Left lung (tissue), 4 donors: ENCODE measurements at regions not wholly inside any gene's neighbourhood (a gene's known extent, or its start where the extent isn't known, plus 50 kb on each side); places are given as distances from the start of the nearest gene placed in this dataset.

ENCODE experiments used
- ATAC-seq: fragments of 200-7000 bp; cut with Tn5 transposase; one replicate; pipeline ENCODE4 v1.9.1; 2020; ENCODE audit warnings: moderate library complexity
- DNase-seq, 4 donors: peaks; one replicate each; pipeline ENCODE4 v3.0.0-alpha.2; 2013 to 2020
- H3K27ac ChIP-seq, 2 donors: fragments of 200-600 bp; sonication (generic) in 1 of 2; one replicate each; pipeline versions ENCODE4 v1.5.0 to v1.8.0; 2020 to 2021
- H3K27me3 ChIP-seq, 2 donors: fragments of 200-600 bp; sonication (generic) in 1 of 2; one replicate each; pipeline versions ENCODE4 v1.5.0 to v1.8.0; 2020 to 2021
- H3K36me3 ChIP-seq, 2 donors: fragments of 200-600 bp; sonication (generic) in 1 of 2; one replicate each; pipeline versions ENCODE4 v1.5.0 to v1.8.0; 2020 to 2021
- H3K4me1 ChIP-seq, 2 donors: fragments of 200-600 bp; one replicate each; pipeline ENCODE4 v1.8.0; 2021
- H3K4me3 ChIP-seq, 2 donors: fragments of 200-600 bp; sonication (generic) in 1 of 2; one replicate each; pipeline versions ENCODE4 v1.5.0 to v1.8.0; 2020 to 2021; ENCODE audit warnings: mild to moderate bottlenecking in 1 of 2
- H3K9me3 ChIP-seq, 2 donors: fragments of 200-600 bp; sonication (generic) in 1 of 2; one replicate each; pipeline versions ENCODE4 v1.5.0 to v1.8.0; 2020 to 2021
- intact Hi-C, 2 donors: fragments of 100-400 bp; cut with DNase I; formaldehyde crosslinking; loops; one replicate each; pipeline versions ENCODE4 v1.11.2 to v1.14.2; 2022
- TF ChIP-seq, protein P1 (sequence below), 2 donors: fragments of 200-600 bp; sonication (generic) in 1 of 2; IDR thresholded peaks; one replicate each; pipeline versions ENCODE4 v1.5.0 to v1.8.0; 2021; ENCODE audit warnings: antibody characterized with exemption in 2 of 2
- donor health status: DM: no; HTN: yes; CAD: no.
- donor health status: DM: no; HTN: no; CAD: no.

DNA sequence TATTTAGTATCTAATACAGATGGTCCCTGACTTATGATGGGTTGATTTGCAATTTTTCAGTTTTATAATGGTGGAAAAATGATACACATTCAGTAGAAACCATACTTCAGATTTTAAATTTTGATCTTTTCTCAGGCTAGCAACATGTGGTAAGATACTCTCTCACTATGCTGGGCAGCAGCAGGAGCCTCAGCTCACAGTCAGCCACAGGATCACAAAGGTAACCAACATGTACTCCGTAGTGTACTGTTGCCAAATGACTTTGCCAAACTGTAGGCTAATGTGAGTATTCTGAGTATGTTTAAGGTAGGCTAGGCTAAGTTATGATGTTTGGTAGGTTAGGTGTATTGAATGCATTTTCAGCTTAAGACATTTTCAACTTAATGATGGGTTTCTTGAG, 498.6 kb upstream of the DPPA4 start:
- no peak overlapping the region for H3K4me3 ChIP-seq
- H3K9me3 ChIP-seq, result no peaks in the 10 kb centered on the region
- TF ChIP-seq, protein P1, sequence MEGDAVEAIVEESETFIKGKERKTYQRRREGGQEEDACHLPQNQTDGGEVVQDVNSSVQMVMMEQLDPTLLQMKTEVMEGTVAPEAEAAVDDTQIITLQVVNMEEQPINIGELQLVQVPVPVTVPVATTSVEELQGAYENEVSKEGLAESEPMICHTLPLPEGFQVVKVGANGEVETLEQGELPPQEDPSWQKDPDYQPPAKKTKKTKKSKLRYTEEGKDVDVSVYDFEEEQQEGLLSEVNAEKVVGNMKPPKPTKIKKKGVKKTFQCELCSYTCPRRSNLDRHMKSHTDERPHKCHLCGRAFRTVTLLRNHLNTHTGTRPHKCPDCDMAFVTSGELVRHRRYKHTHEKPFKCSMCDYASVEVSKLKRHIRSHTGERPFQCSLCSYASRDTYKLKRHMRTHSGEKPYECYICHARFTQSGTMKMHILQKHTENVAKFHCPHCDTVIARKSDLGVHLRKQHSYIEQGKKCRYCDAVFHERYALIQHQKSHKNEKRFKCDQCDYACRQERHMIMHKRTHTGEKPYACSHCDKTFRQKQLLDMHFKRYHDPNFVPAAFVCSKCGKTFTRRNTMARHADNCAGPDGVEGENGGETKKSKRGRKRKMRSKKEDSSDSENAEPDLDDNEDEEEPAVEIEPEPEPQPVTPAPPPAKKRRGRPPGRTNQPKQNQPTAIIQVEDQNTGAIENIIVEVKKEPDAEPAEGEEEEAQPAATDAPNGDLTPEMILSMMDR (IDR thresholded peaks at IDR 0.05), result no peak
- intact Hi-C loops, result no loop called here
- H3K27ac ChIP-seq, result no peak overlapping the region
- H3K4me1 ChIP-seq, result no peaks in the 10 kb centered on the region
- no peaks in the 10 kb centered on the region for H3K27me3 ChIP-seq
- no peaks in the 10 kb centered on the region for H3K36me3 ChIP-seq
- no peak for ATAC-seq
- DNase-seq, result no peak

DNA sequence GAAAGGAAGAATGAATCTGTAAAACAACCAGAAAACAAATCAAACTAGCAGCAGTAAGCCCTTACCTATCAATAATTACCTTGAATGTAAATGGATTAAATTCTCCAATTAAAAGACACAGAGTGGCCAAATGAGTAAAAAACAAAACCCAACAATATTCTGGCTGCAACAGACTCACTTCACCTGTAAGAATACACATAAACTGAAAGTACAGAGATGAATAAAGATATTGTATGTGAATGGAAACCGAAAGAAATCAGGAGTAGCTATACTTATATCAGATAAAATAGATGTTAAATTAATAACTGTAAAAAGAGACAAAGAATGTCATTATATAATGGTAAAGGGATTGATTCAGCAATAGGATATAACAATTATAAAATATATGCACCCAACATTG, 514.5 kb upstream of the DPPA4 start:
- Histone ChIP-seq H3K4me1 (no peaks in the 10 kb centered on the region), H3K4me3 (no peak overlapping the region), H3K27me3 (no peaks in the 10 kb centered on the region), H3K9me3 (peaks cover 0 to 25% of the 10 kb centered on the region in 2 donors), H3K36me3 (no peaks in the 10 kb centered on the region), H3K27ac (no peak overlapping the region)
- intact Hi-C loops, result no loop called here
- no peak for ATAC-seq
- DNase-seq, result no peak
- TF ChIP-seq, protein P1 (IDR thresholded peaks at IDR 0.05), result no peak

DNA sequence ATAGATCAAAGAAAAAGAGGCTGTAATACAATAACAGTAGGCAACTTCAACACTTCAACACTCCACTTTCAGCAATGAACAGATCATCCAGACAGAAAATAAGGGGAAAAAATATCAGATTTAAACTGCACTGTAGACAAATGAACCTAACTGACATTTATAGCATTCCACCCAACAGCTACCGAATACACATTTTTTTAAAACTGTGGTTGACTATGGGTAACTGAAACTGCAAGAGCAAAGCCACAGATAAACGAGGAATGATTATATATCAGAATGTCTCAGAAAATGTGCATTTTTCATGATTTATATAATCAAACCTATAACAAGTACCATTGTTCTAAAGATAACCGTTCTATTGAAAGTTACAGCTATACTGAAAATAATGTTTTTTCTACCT, 514.9 kb upstream of the DPPA4 start:
- Histone ChIP-seq H3K36me3 (no peaks in the 10 kb centered on the region), H3K4me3 (no peak overlapping the region), H3K4me1 (no peaks in the 10 kb centered on the region), H3K27me3 (no peaks in the 10 kb centered on the region), H3K9me3 (peaks cover 0 to 25% of the 10 kb centered on the region in 2 donors), H3K27ac (no peak overlapping the region)
- TF ChIP-seq, protein P1 (IDR thresholded peaks at IDR 0.05), result no peak
- ATAC-seq (no peak), DNase-seq (no peak)
- intact Hi-C loops, result no loop called here

DNA sequence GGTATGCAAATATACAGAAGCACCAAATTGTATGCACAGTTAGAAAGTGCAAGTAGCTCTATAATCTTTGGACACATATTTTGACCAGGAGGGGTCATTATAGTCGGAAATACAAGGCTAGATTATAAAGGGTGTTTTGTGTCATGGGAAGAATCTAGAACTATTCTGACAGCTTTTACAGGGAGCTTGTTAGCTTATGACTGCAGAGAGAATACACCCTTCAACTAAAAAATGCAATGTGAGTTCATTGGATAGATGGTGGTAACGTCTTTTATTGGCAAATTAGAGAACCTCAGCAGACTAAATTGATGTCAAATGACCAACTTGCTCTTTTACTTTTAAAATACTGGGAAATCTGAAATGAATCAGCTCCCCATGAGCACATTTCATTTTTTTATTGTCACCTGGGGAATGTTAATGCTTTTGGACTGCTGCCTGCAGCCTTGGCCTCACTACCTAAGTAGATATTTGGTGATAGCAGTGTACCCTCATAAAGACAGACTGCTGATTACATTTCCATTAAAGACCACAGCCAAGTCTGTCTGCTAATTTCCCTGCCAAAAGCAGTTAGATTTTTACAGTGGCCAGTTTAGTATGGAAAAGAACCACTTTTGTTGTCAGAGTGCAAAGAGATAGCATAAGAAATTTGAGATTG, 515.9 kb upstream of the DPPA4 start:
- H3K27me3 ChIP-seq, result no peaks in the 10 kb centered on the region
- DNase-seq (no peak), ATAC-seq (no peak)
- H3K9me3 ChIP-seq, result peaks cover 0 to 25% of the 10 kb centered on the region in 2 donors
- H3K36me3 ChIP-seq, result no peaks in the 10 kb centered on the region
- no peaks in the 10 kb centered on the region for H3K4me1 ChIP-seq
- TF ChIP-seq, protein P1 (IDR thresholded peaks at IDR 0.05), result no peak
- intact Hi-C loops, result no loop called here
- no peak overlapping the region for H3K4me3 ChIP-seq
- H3K27ac ChIP-seq, result no peak overlapping the region

DNA sequence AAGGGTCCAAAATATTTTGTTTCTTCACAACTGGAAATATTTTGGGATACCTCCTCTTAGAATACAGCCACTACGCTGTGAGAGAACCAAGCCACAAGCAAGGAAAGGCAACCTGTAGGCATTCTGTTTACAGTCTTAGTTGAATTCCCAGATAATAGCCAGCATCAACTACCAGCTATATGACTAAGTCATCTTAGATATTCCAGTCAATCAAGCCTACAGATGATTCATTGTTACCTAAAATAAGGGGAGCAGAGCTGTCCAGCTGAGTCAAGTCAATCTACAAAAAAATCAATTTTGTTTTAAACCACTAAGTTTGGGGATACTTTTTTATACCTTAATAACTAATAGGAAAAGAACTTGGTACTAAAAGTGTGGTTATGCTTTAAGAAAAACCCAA, 526.4 kb upstream of the DPPA4 start:
- no peak overlapping the region for H3K4me3 ChIP-seq
- ATAC-seq (no peak), DNase-seq (no peak)
- peaks cover 0 to 3% of the 10 kb centered on the region in 2 donors for H3K9me3 ChIP-seq
- TF ChIP-seq, protein P1 (IDR thresholded peaks at IDR 0.05), result no peak
- H3K4me1 ChIP-seq, result no peaks in the 10 kb centered on the region
- H3K36me3 ChIP-seq, result no peaks in the 10 kb centered on the region
- H3K27me3 ChIP-seq, result no peaks in the 10 kb centered on the region
- intact Hi-C loops, result no loop called here
- H3K27ac ChIP-seq, result no peak overlapping the region
